ENCODE measurements at regions not wholly inside any gene's neighbourhood (a gene's known extent, or its start where the extent isn't known, plus 50 kb on each side); places are given as distances from the start of the nearest gene placed in this dataset.
"Not testable (repeated sequence)": the region's sequence is repeated elsewhere in the genome, so short reads cannot be mapped to it uniquely, and the experiment has no call there.

DNA sequence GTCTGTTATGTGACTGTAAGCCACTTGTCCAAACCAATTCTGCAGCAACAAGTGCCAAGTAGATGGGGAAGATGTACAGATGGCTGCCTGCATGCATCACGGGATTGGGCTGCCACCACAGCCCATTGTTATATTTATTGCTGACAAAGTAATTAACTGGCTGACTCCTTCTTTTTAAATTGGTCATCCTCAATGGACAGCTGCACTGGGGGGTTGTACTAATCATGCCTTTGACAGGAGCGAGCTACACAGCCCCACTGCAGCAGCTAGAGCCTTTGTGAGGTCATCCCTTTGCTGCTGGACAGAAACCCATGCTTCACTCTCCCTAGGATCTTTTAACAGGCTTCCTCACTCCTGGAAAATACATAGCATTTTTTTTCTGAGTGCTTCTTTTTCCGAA is 146.7 kb upstream of the CXXC4 start:
- no peak overlapping the region for H3K4me3 ChIP-seq (ENCODE audit: low read depth, low read length)
- CTCF ChIA-PET = no interaction called here
- no peak for DNase-seq (ENCODE audit: low read depth, low spot score)
- TF ChIP-seq, protein P1, sequence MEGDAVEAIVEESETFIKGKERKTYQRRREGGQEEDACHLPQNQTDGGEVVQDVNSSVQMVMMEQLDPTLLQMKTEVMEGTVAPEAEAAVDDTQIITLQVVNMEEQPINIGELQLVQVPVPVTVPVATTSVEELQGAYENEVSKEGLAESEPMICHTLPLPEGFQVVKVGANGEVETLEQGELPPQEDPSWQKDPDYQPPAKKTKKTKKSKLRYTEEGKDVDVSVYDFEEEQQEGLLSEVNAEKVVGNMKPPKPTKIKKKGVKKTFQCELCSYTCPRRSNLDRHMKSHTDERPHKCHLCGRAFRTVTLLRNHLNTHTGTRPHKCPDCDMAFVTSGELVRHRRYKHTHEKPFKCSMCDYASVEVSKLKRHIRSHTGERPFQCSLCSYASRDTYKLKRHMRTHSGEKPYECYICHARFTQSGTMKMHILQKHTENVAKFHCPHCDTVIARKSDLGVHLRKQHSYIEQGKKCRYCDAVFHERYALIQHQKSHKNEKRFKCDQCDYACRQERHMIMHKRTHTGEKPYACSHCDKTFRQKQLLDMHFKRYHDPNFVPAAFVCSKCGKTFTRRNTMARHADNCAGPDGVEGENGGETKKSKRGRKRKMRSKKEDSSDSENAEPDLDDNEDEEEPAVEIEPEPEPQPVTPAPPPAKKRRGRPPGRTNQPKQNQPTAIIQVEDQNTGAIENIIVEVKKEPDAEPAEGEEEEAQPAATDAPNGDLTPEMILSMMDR (IDR thresholded peaks at IDR 0.05; ENCODE audit: insufficient read depth, low read length, missing control alignments) = no peak
- POLR2A ChIA-PET = no interaction called here

DNA sequence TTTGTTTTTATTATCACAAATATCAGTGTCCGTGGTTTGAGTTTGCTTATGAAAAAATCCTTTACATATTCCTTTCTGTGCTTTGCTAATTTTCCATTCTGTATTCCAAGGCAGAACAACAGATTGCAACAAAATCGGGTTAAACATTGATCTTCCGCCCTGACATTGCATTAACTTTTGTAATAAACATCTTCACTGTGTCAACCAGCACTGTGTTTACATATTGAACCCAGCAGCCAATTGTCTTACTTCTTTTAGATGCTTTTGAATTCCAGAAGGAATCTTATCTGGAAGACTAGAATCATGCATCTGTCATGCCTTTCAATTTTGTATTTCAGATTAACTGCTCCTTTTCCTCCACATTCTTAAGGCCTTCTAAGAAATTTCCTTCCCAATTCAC is 147.8 kb upstream of the CXXC4 start:
- CTCF ChIA-PET = no interaction called here
- no peak overlapping the region for H3K4me3 ChIP-seq (ENCODE audit: low read depth, low read length)
- TF ChIP-seq, protein P1 (IDR thresholded peaks at IDR 0.05; ENCODE audit: insufficient read depth, low read length, missing control alignments) = no peak
- no peak for DNase-seq (ENCODE audit: low read depth, low spot score)
- POLR2A ChIA-PET = no interaction called here

DNA sequence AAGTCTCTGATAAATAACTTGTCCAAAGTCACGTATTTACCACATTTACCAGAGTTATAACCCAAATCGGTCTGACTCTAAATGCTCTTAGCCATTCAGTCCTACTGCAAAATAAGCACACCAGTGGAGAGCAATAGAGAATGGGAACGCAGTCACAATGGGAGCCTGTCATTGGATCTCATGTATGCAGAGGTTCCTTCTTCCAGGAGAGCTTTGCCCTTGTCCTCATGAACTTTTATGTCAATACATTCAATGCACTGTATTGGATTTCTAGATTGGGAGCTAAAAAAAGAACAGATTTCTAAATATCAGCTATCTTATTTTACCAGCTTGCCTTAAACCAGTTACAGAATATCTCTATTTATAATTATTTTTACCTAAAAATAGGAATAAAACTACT is 149.1 kb upstream of the CXXC4 start:
- POLR2A ChIA-PET = no interaction called here
- TF ChIP-seq, protein P1 (IDR thresholded peaks at IDR 0.05; ENCODE audit: insufficient read depth, low read length, missing control alignments) = no peak
- CTCF ChIA-PET = interaction anchor here (0.9 kb wide), 1 partner anchor 217 kb away, joined by 3 read pairs; no protein-coding TSS in a partner anchor

DNA sequence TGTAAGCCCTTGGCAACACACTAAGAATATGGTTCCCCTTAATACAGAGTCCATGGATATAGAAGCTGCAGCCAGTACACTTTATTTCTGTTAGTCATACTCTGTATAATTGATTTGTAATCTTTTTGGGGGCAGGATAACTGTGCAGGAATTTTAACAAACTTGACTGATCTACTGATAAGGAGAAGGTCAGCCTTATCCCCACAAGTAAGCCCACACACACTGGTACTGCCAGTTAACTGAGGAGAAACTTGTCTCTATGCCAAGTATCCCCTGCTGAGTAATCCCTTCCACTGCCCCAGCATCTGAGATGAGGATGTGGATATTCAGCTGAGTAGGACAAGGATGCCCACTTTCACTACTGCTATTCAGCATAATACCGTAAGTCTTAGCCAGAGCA is 154.9 kb upstream of the CXXC4 start:
- DNase-seq (ENCODE audit: low read depth, low spot score) = no peak
- H3K4me3 ChIP-seq (ENCODE audit: low read depth, low read length) = no peak overlapping the region
- TF ChIP-seq, protein P1 (IDR thresholded peaks at IDR 0.05; ENCODE audit: insufficient read depth, low read length, missing control alignments) = no peak
- POLR2A ChIA-PET = no interaction called here
- CTCF ChIA-PET = no interaction called here

More for the DNA sequence above, 149.1 kb upstream of the CXXC4 start:
- no peak overlapping the region for H3K4me3 ChIP-seq (ENCODE audit: low read depth, low read length)
- no peak for DNase-seq (ENCODE audit: low read depth, low spot score)

DNA sequence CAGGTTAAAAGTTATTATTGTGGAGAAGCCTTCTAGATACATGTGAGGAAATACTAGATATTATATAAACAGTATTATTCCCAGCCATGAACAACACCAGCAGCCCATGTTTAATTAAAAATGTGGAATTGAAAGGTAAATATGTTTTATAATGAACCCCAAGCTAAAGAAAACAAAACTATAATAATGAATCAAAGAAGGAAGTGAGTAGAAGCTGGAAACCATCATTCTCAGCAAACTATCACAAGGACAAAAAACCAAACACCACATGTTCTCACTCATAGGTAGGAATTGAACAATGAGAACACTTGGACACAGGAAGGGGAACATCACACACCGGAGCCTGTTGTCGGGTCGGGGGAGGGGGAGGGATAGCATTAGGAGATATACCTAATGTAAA is 167.6 kb upstream of the CXXC4 start:
- POLR2A ChIA-PET; CTCF ChIA-PET; H3K4me3 ChIP-seq (ENCODE audit: low read depth, low read length): not testable (repeated sequence)

DNA sequence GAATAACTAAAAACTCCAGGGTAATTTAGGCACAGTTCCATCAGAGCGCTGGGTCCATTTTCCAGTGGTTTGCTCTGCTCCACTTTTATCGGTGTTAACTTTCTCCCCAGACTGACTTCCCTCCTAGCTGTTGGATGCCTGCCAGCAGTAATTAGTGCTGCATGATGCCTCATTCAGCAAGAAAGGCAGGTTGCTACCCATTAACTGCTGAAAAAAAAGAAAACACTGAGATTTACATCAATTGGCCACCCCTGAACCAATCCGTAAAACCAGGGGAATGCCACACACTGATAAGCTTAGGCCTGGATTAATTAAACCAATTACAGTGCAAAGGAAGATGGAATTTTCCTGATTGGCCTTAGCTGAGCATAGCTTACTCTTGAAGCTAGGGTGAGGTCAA is 182.4 kb upstream of the CXXC4 start:
- TF ChIP-seq, protein P1 (IDR thresholded peaks at IDR 0.05; ENCODE audit: insufficient read depth, low read length, missing control alignments) = no peak
- no peak for DNase-seq (ENCODE audit: low read depth, low spot score)
- no peak overlapping the region for H3K4me3 ChIP-seq (ENCODE audit: low read depth, low read length)
- POLR2A ChIA-PET = no interaction called here
- CTCF ChIA-PET = no interaction called here

More for the DNA sequence above, 167.6 kb upstream of the CXXC4 start:
- DNase-seq (ENCODE audit: low read depth, low spot score) = not testable (repeated sequence)

DNA sequence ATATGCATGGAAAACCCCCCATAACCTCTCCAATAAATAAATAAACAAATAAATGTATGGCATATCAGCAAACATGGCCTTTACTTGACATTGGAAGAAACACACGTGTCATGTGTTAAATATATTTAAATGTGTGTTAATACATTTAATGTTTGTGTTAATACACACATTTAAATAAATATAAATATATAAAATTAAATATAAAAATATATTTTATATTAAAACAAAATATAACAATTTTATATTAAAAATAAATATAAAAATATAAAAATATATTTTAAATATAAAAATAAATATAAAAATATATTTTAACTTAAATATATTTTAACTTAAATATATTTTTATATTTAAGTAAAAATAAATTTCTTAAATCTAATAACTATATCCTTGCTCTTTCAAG is 187.6 kb upstream of the CXXC4 start:
- DNase-seq (ENCODE audit: low read depth, low spot score) = no peak
- no peak overlapping the region for H3K4me3 ChIP-seq (ENCODE audit: low read depth, low read length)
- ChIA-PET POLR2A (no interaction called here), CTCF (no interaction called here)
- TF ChIP-seq, protein P1 (IDR thresholded peaks at IDR 0.05; ENCODE audit: insufficient read depth, low read length, missing control alignments) = no peak
